A673 (cell line): ENCODE measurements at regions not wholly inside any gene's neighbourhood (a gene's known extent, or its start where the extent isn't known, plus 50 kb on each side); places are given as distances from the start of the nearest gene placed in this dataset.

Source experiments
- BruUV-seq: library from RNA; stranded (reverse); fragments of 400-500 nt; replicated peaks from 2 replicates; lab custom pipeline; 2021; lab: Mats Ljungman, UMichigan
- CTCF ChIA-PET: fragments of 300-600 bp; sonication (Branson Sonifier 250); formaldehyde crosslinking; loops from one replicate; lab custom pipeline; 2022; ENCODE audit warnings: antibody characterized with exemption; lab: Charles Lee
- POLR2A ChIA-PET: fragments of 300-600 bp; sonication (Branson Sonifier 250); formaldehyde crosslinking; loops from one replicate; lab custom pipeline; 2022; ENCODE audit warnings: antibody characterized with exemption; ENCODE audit not compliant: low non-redundant PET; lab: Charles Lee
- DNase-seq: peaks from one replicate; pipeline ENCODE4 v3.0.0-alpha.2; 2015; ENCODE audit warnings: low spot score
- H3K27ac ChIP-seq: fragments of 200-600 bp; sonication (generic); 2 replicates; pipeline ENCODE4 v1.5.1; 2016; ENCODE audit warnings: mixed run types, low read depth, mild to moderate bottlenecking, mixed read lengths, antibody characterized with exemption, low read length; ENCODE audit not compliant: poor library complexity, severe bottlenecking
- H3K27me3 ChIP-seq: fragments of 200-600 bp; sonication (generic); replicated peaks from 2 replicates; pipeline ENCODE4 v1.6.1; 2017; ENCODE audit warnings: mixed run types, low read depth, mild to moderate bottlenecking, mixed read lengths, antibody characterized with exemption, low read length; ENCODE audit not compliant: insufficient read depth, poor library complexity
- H3K36me3 ChIP-seq: fragments of 200-600 bp; sonication (generic); 2 replicates; pipeline ENCODE4 v1.6.1; 2016; ENCODE audit warnings: mixed run types, mild to moderate bottlenecking, mixed read lengths, antibody characterized with exemption, low read length; ENCODE audit not compliant: insufficient read depth, poor library complexity, severe bottlenecking
- H3K4me1 ChIP-seq: fragments of 200-600 bp; sonication (generic); 2 replicates; pipeline ENCODE4 v1.6.1; 2017; ENCODE audit warnings: mixed run types, mild to moderate bottlenecking, mixed read lengths, antibody characterized with exemption, low read length; ENCODE audit not compliant: insufficient read depth, poor library complexity, severe bottlenecking
- H3K4me3 ChIP-seq: fragments of 200-600 bp; sonication (generic); 2 replicates; pipeline ENCODE4 v1.5.1; 2016; ENCODE audit warnings: low read depth, mixed run types, mild to moderate bottlenecking, mixed read lengths, low read length; ENCODE audit not compliant: poor library complexity, severe bottlenecking
- H3K9me3 ChIP-seq: fragments of 200-600 bp; sonication (generic); 2 replicates; pipeline ENCODE4 v1.6.1; 2016; ENCODE audit warnings: mixed run types, low read depth, mild to moderate bottlenecking, mixed read lengths, antibody characterized with exemption, low read length; ENCODE audit not compliant: poor library complexity, severe bottlenecking
- CTCF ChIP-seq: fragments of 300-800, 200-600 bp; sonication (generic); conservative IDR thresholded peaks from 2 replicates; pipeline ENCODE4 v1.5.1; 2017; ENCODE audit warnings: low read depth, mild to moderate bottlenecking, antibody characterized with exemption, low read length, moderate library complexity, mixed read lengths
- EZH2 ChIP-seq: fragments of 200-600 bp; sonication (generic); IDR thresholded peaks from 2 replicates; pipeline ENCODE4 v1.6.1; 2017; ENCODE audit warnings: borderline replicate concordance, low read depth, mild to moderate bottlenecking, mixed read lengths, antibody characterized with exemption, low read length; ENCODE audit not compliant: poor library complexity, severe bottlenecking
- intact Hi-C: fragments of 100-400 bp; cut with micrococcal nuclease; formaldehyde crosslinking; loops from one replicate; pipeline ENCODE4 v1.10.0; 2022; ENCODE audit not compliant: unreplicated experiment

- H3K36me3 ChIP-seq = no peaks in the 10 kb centered on the region
- ChIA-PET CTCF (no interaction called here), POLR2A (no interaction called here)
- BruUV-seq = no TSS peak
- H3K27me3 ChIP-seq = no peaks in the 10 kb centered on the region
- H3K4me3 ChIP-seq = no peak overlapping the region
- TF ChIP-seq CTCF (no peak), EZH2 (no peak)
- intact Hi-C loops = no loop called here
- H3K27ac ChIP-seq = no peak overlapping the region
- peaks cover 7% of the 10 kb centered on the region for H3K4me1 ChIP-seq
- no peak for DNase-seq
- no peaks in the 10 kb centered on the region for H3K9me3 ChIP-seq
Observed at GRCh38 chr2:220318508-220318907, 691.1 kb downstream of the SLC4A3 start.

- ChIA-PET POLR2A (no interaction called here), CTCF (no interaction called here)
- H3K9me3 ChIP-seq = no peaks in the 10 kb centered on the region
- no TSS peak for BruUV-seq
- no peaks in the 10 kb centered on the region for H3K27me3 ChIP-seq
- H3K4me3 ChIP-seq = no peak overlapping the region
- TF ChIP-seq EZH2 (no peak), CTCF (no peak)
- H3K36me3 ChIP-seq = no peaks in the 10 kb centered on the region
- H3K27ac ChIP-seq = no peak overlapping the region
- H3K4me1 ChIP-seq = peaks cover 3% of the 10 kb centered on the region
- intact Hi-C loops = no loop called here
- DNase-seq = no peak
Observed at GRCh38 chr2:220320326-220320725, 692.9 kb downstream of the SLC4A3 start.

- POLR2A ChIA-PET = no interaction called here
- no peak overlapping the region for H3K4me3 ChIP-seq
Observed at GRCh38 chr2:220332886-220333285, 705.5 kb downstream of the SLC4A3 start.

More at GRCh38 chr2:220332886-220333285, 705.5 kb downstream of the SLC4A3 start:
- intact Hi-C loops = no loop called here
- BruUV-seq = no TSS peak
- peaks cover 28% of the 10 kb centered on the region for H3K4me1 ChIP-seq
- peaks cover 21% of the 10 kb centered on the region for H3K9me3 ChIP-seq
- no peak for DNase-seq
- H3K36me3 ChIP-seq = peaks cover 5% of the 10 kb centered on the region
- CTCF ChIA-PET = no interaction called here
- H3K27ac ChIP-seq = no peak overlapping the region
- H3K27me3 ChIP-seq = no peaks in the 10 kb centered on the region
- TF ChIP-seq EZH2 (no peak), CTCF (no peak)
